Neural progenitor cell (in vitro differentiated cells): ENCODE measurements at regions not wholly inside any gene's neighbourhood (a gene's known extent, or its start where the extent isn't known, plus 50 kb on each side); places are given as distances from the start of the nearest gene placed in this dataset.

Experiments
- CTCF ChIP-seq: fragments of 200-600 bp; sonication (generic); IDR thresholded peaks from 2 replicates; pipeline ENCODE4 v1.5.1; 2017; ENCODE audit warnings: antibody characterized with exemption, mild to moderate bottlenecking
- EZH2 ChIP-seq: fragments of 200-600 bp; sonication (generic); IDR thresholded peaks from 2 replicates; pipeline ENCODE4 v1.6.1; 2017; ENCODE audit warnings: antibody characterized with exemption, mild to moderate bottlenecking, moderate library complexity
- EZH2phosphoT487 ChIP-seq: fragments of 200-600 bp; sonication (generic); IDR thresholded peaks from 2 replicates; pipeline ENCODE4 v1.6.1; 2017; ENCODE audit warnings: antibody characterized with exemption

DNA sequence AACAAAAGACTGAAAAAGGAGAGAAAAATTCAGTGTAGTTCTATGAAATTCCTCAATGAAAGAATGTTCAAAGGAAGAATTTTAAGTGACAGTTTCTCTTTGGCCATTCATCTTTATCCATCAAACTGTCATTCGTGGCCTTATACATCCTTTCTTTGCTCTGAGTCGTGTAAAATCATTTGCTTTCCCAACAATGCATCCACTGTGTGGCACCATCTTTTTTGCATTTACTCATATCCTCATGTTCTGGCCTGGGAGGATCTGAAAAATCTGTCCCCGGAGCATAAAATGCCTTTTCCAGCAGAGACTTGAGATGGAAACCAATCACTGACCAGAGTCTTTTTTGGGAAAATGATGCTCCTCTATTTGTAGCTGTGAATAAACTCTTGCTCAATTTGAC, 240.3 kb upstream of the ETAA1 start:
- TF ChIP-seq CTCF (no peak), EZH2phosphoT487 (no peak), EZH2 (no peak)
